Neuronal stem cell (in vitro differentiated cells): ENCODE measurements at regions not wholly inside any gene's neighbourhood (a gene's known extent, or its start where the extent isn't known, plus 50 kb on each side); places are given as distances from the start of the nearest gene placed in this dataset.

Experiments used
- DNase-seq: peaks from one replicate; pipeline ENCODE4 v3.0.0-alpha.2; 2013; ENCODE audit warnings: low spot score
- H2AFZ ChIP-seq: one replicate; pipeline ENCODE4 v1.6.1; 2013; ENCODE audit warnings: mild to moderate bottlenecking, low read length, inconsistent platforms
- H2AK5ac ChIP-seq: 2 replicates; pipeline ENCODE4 v1.6.1; 2013; ENCODE audit warnings: low read depth, mild to moderate bottlenecking, inconsistent platforms, low read length, moderate library complexity, mixed read lengths
- H2BK120ac ChIP-seq: 2 replicates; pipeline ENCODE4 v1.6.1; 2013; ENCODE audit warnings: low read depth, mild to moderate bottlenecking, inconsistent platforms, low read length, moderate library complexity, mixed read lengths
- H2BK12ac ChIP-seq: one replicate; pipeline ENCODE4 v1.6.1; 2013; ENCODE audit warnings: low read length, inconsistent platforms
- H2BK15ac ChIP-seq: 2 replicates; pipeline ENCODE4 v1.6.1; 2013; ENCODE audit warnings: mild to moderate bottlenecking, low read length, inconsistent platforms, mixed read lengths
- H2BK5ac ChIP-seq: one replicate; pipeline ENCODE4 v1.6.1; 2013; ENCODE audit warnings: inconsistent platforms, mild to moderate bottlenecking, low read length, moderate library complexity
- H3K14ac ChIP-seq: one replicate; pipeline ENCODE4 v1.6.1; 2013; ENCODE audit warnings: low read length, inconsistent platforms
- H3K18ac ChIP-seq: 2 replicates; pipeline ENCODE4 v1.6.1; 2013; ENCODE audit warnings: low read length, inconsistent platforms
- H3K23ac ChIP-seq: 2 replicates; pipeline ENCODE4 v1.6.1; 2013; ENCODE audit warnings: low read depth, mild to moderate bottlenecking, mixed read lengths, low read length, inconsistent platforms; ENCODE audit not compliant: poor library complexity
- H3K27ac ChIP-seq: replicated peaks from 3 replicates; pipeline ENCODE4 v1.5.1; 2013; ENCODE audit warnings: low read length, inconsistent platforms
- H3K27me3 ChIP-seq, 3 experiments: 2 replicates each; pipeline ENCODE4 v1.6.1; 2013; ENCODE audit warnings: low read length in 3 of 3, mild to moderate bottlenecking in 2 of 3, inconsistent platforms in 1 of 3, low read depth in 1 of 3, mixed read lengths in 1 of 3, moderate library complexity in 1 of 3; ENCODE audit not compliant: control insufficient read depth in 3 of 3, insufficient read depth in 3 of 3
- H3K36me3 ChIP-seq, 2 donors: replicated peaks in 1 of 2; 2 replicates each; pipeline ENCODE4 v1.6.1; 2013; ENCODE audit warnings: low read length in 2 of 2; ENCODE audit not compliant: control insufficient read depth in 2 of 2, insufficient read depth in 2 of 2
- H3K4ac ChIP-seq: 2 replicates; pipeline ENCODE4 v1.6.1; 2013; ENCODE audit warnings: inconsistent platforms, mild to moderate bottlenecking, low read length, moderate library complexity
- H3K4me1 ChIP-seq, 2 donors: 1 replicate in 1 of 2; 2 replicates in 1 of 2; pipeline ENCODE4 v1.6.1; 2013; ENCODE audit warnings: low read length in 2 of 2, low read depth in 1 of 2; ENCODE audit not compliant: control insufficient read depth in 2 of 2, insufficient read depth in 1 of 2
- H3K4me2 ChIP-seq: one replicate; pipeline ENCODE4 v1.6.1; 2013; ENCODE audit warnings: mild to moderate bottlenecking, low read length, inconsistent platforms; ENCODE audit not compliant: insufficient read depth, poor library complexity, severe bottlenecking
- H3K4me3 ChIP-seq, 2 donors: 2 replicates each; pipeline ENCODE4 v1.5.1; 2013; ENCODE audit warnings: low read length in 2 of 2, mild to moderate bottlenecking in 2 of 2, inconsistent platforms in 1 of 2, moderate library complexity in 1 of 2
- H3K79me1 ChIP-seq: one replicate; pipeline ENCODE4 v1.6.1; 2013; ENCODE audit warnings: low read depth, mild to moderate bottlenecking, inconsistent platforms, low read length, moderate library complexity
- H3K9ac ChIP-seq: one replicate; pipeline ENCODE4 v1.6.1; 2013; ENCODE audit warnings: mild to moderate bottlenecking, low read depth, low read length, inconsistent platforms; ENCODE audit not compliant: poor library complexity
- H3K9me3 ChIP-seq, 2 donors: replicated peaks in 1 of 2; 2 replicates each; pipeline versions ENCODE3 to v1.6.1; 2013; ENCODE audit warnings: low read length in 2 of 2, mild to moderate bottlenecking in 2 of 2, inconsistent platforms in 1 of 2, low read depth in 1 of 2, mixed read lengths in 1 of 2, moderate library complexity in 1 of 2; ENCODE audit not compliant: control insufficient read depth in 2 of 2, insufficient read depth in 1 of 2
- H4K8ac ChIP-seq: one replicate; pipeline ENCODE4 v1.6.1; 2013; ENCODE audit warnings: low read depth, mild to moderate bottlenecking, inconsistent platforms, low read length, moderate library complexity
- H4K91ac ChIP-seq: one replicate; pipeline ENCODE4 v1.6.1; 2013; ENCODE audit warnings: low read length, low read depth, mild to moderate bottlenecking, inconsistent platforms; ENCODE audit not compliant: poor library complexity
- WGBS, 2 donors: extraction: QIAGEN DNeasy Blood & Tissue Kit; methylation state at CpG; one replicate each; pipeline ENCODE4 v1.1.7; 2013; ENCODE audit warnings: missing lambda C conversion rate in 2 of 2, mixed read lengths in 1 of 2; ENCODE audit not compliant: insufficient read length in 2 of 2, insufficient replicate concordance in 1 of 2; ENCODE audit errors: extremely low coverage in 2 of 2; 5-methylcytosine and 5-hydroxymethylcytosine counted together

- DNase-seq, result no peak
- H2BK12ac ChIP-seq, result no peak overlapping the region
These were observed 156.4 kb upstream of the ADRA1B start for GRCh38 chr5:159759791-159760290.

GRCh38 chr5:159762921-159763320 lies 153.4 kb upstream of the ADRA1B start:
- no peak overlapping the region for H3K27ac ChIP-seq
- no peak overlapping the region for H3K18ac ChIP-seq
- no peak overlapping the region for H3K14ac ChIP-seq
- no CpG with 5 or more reads among the region's 2 CpGs for WGBS, 2 donors
- no peak overlapping the region for H3K9ac ChIP-seq
- no peaks in the 10 kb centered on the region for H3K27me3 ChIP-seq
- H3K4me1 ChIP-seq, result peaks cover under 1 to 6% of the 10 kb centered on the region in 2 donors
- H3K23ac ChIP-seq, result no peak overlapping the region
- no peak overlapping the region for H3K4me2 ChIP-seq
- H2BK12ac ChIP-seq, result no peak overlapping the region
- no peaks in the 10 kb centered on the region for H3K9me3 ChIP-seq
- no peak overlapping the region for H4K8ac ChIP-seq
- no peak overlapping the region for H3K4ac ChIP-seq
- H2BK120ac ChIP-seq, result no peak overlapping the region
- no peak overlapping the region for H4K91ac ChIP-seq
- no peaks in the 10 kb centered on the region for H3K79me1 ChIP-seq
- no peaks in the 10 kb centered on the region for H3K36me3 ChIP-seq
- no peak overlapping the region for H2AK5ac ChIP-seq
- no peak overlapping the region for H2AFZ ChIP-seq
- H2BK15ac ChIP-seq, result no peak overlapping the region
- no peak overlapping the region for H3K4me3 ChIP-seq
- DNase-seq, result no peak
- H2BK5ac ChIP-seq, result no peak overlapping the region

More at GRCh38 chr5:159759791-159760290, 156.4 kb upstream of the ADRA1B start:
- Histone ChIP-seq H2BK120ac (no peak overlapping the region), H3K27me3 (no peaks in the 10 kb centered on the region), H2AFZ (no peak overlapping the region), H3K4me2 (no peak overlapping the region), H2BK5ac (no peak overlapping the region), H4K8ac (no peak overlapping the region), H3K18ac (no peak overlapping the region), H2AK5ac (no peak overlapping the region), H4K91ac (no peak overlapping the region), H3K23ac (no peak overlapping the region), H3K4ac (no peak overlapping the region), H3K36me3 (no peaks in the 10 kb centered on the region), H3K9ac (no peak overlapping the region), H3K4me1 (peaks cover 0 to 4% of the 10 kb centered on the region in 2 donors), H3K14ac (no peak overlapping the region), H3K27ac (no peak overlapping the region), H3K79me1 (no peaks in the 10 kb centered on the region), H2BK15ac (no peak overlapping the region), H3K4me3 (no peak overlapping the region), H3K9me3 (no peaks in the 10 kb centered on the region)
- no CpG with 5 or more reads among the region's 4 CpGs for WGBS, 2 donors

DNA sequence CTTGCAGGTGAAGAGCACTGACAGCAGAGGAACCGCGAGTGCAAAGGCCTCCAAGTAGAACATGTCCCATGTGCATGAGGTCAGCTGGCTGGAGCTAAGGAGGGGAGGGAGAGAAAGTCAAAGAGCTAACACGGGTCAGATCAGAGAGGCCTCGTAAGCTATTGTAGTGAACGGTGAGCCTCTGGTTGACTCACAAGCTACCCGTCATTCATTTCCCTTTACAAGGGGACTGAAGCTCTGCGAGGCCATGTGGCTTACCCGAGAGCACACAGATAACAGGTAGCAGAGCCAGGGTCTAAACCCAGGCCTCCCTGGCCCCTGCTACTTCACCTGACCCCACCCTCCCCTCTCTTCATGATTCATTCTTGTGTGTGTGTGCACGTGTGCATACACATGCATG lies 152.7 kb upstream of the ADRA1B start:
- Histone ChIP-seq H4K91ac (no peak overlapping the region), H4K8ac (no peak overlapping the region), H3K79me1 (no peaks in the 10 kb centered on the region), H2BK12ac (no peak overlapping the region), H3K27ac (no peak overlapping the region), H2AK5ac (no peak overlapping the region), H3K4me2 (no peak overlapping the region), H3K9me3 (no peaks in the 10 kb centered on the region), H3K4me3 (no peak overlapping the region), H3K18ac (peak overlapping the region; percentile 1), H3K36me3 (no peaks in the 10 kb centered on the region), H3K27me3 (no peaks in the 10 kb centered on the region), H2AFZ (no peak overlapping the region), H2BK5ac (no peak overlapping the region), H3K9ac (no peak overlapping the region), H3K23ac (no peak overlapping the region), H3K4ac (no peak overlapping the region), H2BK15ac (no peak overlapping the region), H3K14ac (no peak overlapping the region), H3K4me1 (peaks cover 2 to 7% of the 10 kb centered on the region in 2 donors), H2BK120ac (no peak overlapping the region)
- WGBS, 2 donors, result no CpG with 5 or more reads among the region's 9 CpGs
- DNase-seq, result no peak

DNA sequence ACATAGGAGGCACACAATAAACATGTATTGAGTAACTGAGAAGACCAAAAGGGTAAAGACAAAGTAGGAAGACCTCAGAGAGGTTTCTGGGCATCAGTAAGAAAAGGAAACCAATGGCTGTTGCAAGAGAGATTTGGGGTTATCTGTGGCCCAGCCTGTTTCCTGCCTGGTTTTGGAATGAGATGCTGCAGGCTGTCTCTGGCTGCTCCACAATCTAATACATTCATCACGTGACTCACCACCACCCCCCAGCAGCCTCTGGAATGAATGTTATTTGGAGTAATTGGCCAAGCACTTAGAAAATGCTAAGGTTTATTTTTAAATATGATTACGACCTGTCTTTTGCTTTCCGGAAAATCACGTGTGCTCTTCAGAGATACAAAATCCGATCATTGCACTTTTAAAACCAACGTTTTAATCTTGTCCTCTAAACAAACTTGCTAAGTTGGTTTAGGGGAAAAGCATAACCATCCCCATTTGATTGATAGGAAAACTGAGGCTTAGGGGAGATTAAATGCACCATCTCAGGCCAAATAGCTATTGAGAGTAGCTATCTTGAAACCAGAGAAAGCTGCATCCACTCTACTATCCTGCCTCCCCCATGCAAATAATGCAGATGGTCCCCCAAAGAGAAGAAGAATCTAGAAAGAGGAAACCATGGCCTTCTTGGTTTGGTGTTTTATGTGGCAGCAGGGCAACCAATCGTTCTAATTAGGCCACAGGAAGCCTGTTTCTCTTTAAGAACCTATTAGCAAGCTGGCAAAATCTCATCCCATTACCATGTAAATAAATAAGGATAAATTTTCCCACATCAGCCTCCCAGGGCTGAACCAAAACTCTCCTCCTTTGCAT lies 151.8 kb upstream of the ADRA1B start:
- H4K8ac ChIP-seq, result no peak overlapping the region
- DNase-seq, result no peak
- H3K4me3 ChIP-seq, result no peak overlapping the region

More for the DNA sequence above, 151.8 kb upstream of the ADRA1B start:
- Histone ChIP-seq H3K4me1 (peaks cover 2 to 11% of the 10 kb centered on the region in 2 donors), H2BK12ac (no peak overlapping the region), H2AK5ac (no peak overlapping the region), H3K18ac (no peak overlapping the region), H3K9me3 (no peaks in the 10 kb centered on the region), H3K79me1 (no peaks in the 10 kb centered on the region), H3K4ac (no peak overlapping the region), H3K14ac (no peak overlapping the region), H3K27me3 (no peaks in the 10 kb centered on the region), H3K27ac (no peak overlapping the region), H4K91ac (no peak overlapping the region), H2AFZ (no peak overlapping the region), H2BK120ac (no peak overlapping the region), H2BK5ac (no peak overlapping the region), H3K4me2 (no peak overlapping the region), H3K36me3 (no peaks in the 10 kb centered on the region), H2BK15ac (no peak overlapping the region), H3K9ac (no peak overlapping the region), H3K23ac (no peak overlapping the region)
- WGBS, 2 donors, result no CpG with 5 or more reads among the region's 7 CpGs
